ENCODE measurements at regions not wholly inside any gene's neighbourhood (a gene's known extent, or its start where the extent isn't known, plus 50 kb on each side); places are given as distances from the start of the nearest gene placed in this dataset.

DNA sequence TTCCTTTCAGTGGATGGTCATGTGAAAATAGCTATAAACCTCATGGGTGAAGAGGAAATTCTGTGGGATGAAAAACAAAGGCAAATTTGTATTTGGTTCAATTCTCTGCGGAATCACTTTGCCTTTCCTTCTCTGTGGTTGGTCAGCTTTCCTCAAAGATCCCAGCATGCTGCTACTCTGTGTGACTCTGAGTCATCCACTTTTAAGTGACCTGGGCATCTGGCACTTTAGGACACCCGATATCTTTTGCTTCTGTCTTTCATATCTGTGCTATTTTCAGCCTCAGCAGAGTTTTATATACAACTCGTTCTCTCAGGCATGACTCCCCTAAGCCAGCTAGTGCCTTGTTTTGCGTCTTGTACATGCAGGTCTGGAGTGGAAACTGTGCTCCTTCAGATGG, 217.0 kb upstream of the PIEZO2 start:
- CTCF ChIA-PET: no interaction called here
- no peak for ATAC-seq
- no TSS peak for BruUV-seq (replicated peaks)

DNA sequence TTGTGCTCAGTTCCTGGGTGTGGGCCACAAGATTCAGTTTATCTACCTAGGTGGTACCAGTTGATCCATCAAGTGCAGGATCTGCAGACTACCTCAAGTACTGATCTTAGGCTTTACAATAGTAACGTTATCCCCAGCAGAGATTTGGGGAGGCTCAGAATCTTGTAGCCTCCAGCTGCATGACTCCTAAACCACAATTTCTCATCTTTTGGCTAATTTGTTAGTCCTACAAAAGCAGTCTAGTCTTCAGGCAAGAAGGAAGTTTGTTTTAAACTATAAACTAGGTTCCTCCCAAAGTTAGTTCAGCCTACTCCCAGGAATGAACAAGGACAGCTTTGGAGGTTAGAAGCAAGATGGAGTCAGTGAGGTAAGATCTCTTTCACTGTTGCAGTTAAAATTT, 213.5 kb upstream of the PIEZO2 start:
- no peaks in the 10 kb centered on the region for H4K20me1 ChIP-seq (ENCODE audit: insufficient read depth)
- H3K4me1 ChIP-seq (ENCODE audit: control insufficient read depth in 1 of 2, insufficient read depth in 2 of 2, low read length in 2 of 2): no peaks in the 10 kb centered on the region; a peak in 1 of 4 replicates
- ChIA-PET POLR2A (no interaction called here), CTCF (no interaction called here), RAD21 (ENCODE audit: low non-redundant PET in 1 of 2, low total read pairs in 2 of 2, uncharacterized antibody in 2 of 2, unreplicated experiment in 2 of 2) (no interaction called here)
- H3K27ac ChIP-seq (ENCODE audit: low read depth, low read length): no peak overlapping the region
- intact Hi-C loops (cut with micrococcal nuclease): loop anchor here (10.0 kb wide), 1 partner anchor 62 kb away; no protein-coding TSS in a partner anchor
- H3K79me2 ChIP-seq (ENCODE audit: insufficient read depth, low read length): no peaks in the 10 kb centered on the region
- no peak overlapping the region for H3K9ac ChIP-seq (ENCODE audit: low read length)
- no peaks in the 10 kb centered on the region for H3K36me3 ChIP-seq (ENCODE audit: control insufficient read depth in 1 of 2, insufficient read depth in 2 of 2, low read length in 2 of 2)
- ATAC-seq: no peak
- no TSS peak for BruUV-seq (replicated peaks)
- H3K9me3 ChIP-seq (ENCODE audit: control insufficient read depth in 1 of 2, insufficient read depth in 1 of 2, low read depth in 1 of 2, low read length in 2 of 2): no peaks in the 10 kb centered on the region
- no peaks in the 10 kb centered on the region for H3K9me2 ChIP-seq (ENCODE audit: insufficient read depth)
- H3K27me3 ChIP-seq (ENCODE audit: insufficient read depth, low read length): no peaks in the 10 kb centered on the region
- no peak overlapping the region for H3K4me3 ChIP-seq (replicated peaks in 1 of 2; ENCODE audit: low read depth in 1 of 2, low read length in 2 of 2)
- no peak for TF ChIP-seq ZNF274 (IDR thresholded peaks at IDR 0.05; ENCODE audit: low read depth, low read length)
- TF ChIP-seq, protein P1, sequence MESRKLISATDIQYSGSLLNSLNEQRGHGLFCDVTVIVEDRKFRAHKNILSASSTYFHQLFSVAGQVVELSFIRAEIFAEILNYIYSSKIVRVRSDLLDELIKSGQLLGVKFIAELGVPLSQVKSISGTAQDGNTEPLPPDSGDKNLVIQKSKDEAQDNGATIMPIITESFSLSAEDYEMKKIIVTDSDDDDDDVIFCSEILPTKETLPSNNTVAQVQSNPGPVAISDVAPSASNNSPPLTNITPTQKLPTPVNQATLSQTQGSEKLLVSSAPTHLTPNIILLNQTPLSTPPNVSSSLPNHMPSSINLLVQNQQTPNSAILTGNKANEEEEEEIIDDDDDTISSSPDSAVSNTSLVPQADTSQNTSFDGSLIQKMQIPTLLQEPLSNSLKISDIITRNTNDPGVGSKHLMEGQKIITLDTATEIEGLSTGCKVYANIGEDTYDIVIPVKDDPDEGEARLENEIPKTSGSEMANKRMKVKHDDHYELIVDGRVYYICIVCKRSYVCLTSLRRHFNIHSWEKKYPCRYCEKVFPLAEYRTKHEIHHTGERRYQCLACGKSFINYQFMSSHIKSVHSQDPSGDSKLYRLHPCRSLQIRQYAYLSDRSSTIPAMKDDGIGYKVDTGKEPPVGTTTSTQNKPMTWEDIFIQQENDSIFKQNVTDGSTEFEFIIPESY (IDR thresholded peaks at IDR 0.05; ENCODE audit: extremely low read depth, insufficient replicate concordance, low read length): no peak
- TF ChIP-seq POLR2AphosphoS5 (IDR thresholded peaks at IDR 0.05; ENCODE audit: low read depth, low read length): no peak
- TF ChIP-seq RAD21 (IDR thresholded peaks at IDR 0.05; ENCODE audit: low read depth): no peak
- no peak for TF ChIP-seq FOSL1 (IDR thresholded peaks at IDR 0.05; ENCODE audit: low read depth)
- TF ChIP-seq EZH2phosphoT487 (IDR thresholded peaks at IDR 0.05; ENCODE audit: borderline replicate concordance): no peak
- TF ChIP-seq ZFX (IDR thresholded peaks at IDR 0.05): no peak
- no peak for TF ChIP-seq JUND (IDR thresholded peaks at IDR 0.05)
- no peak for TF ChIP-seq CEBPB (IDR thresholded peaks at IDR 0.05; ENCODE audit: low read depth)
- no peak for TF ChIP-seq TCF7L2 (IDR thresholded peaks at IDR 0.05; ENCODE audit: borderline replicate concordance, extremely low read depth, insufficient read depth, insufficient read length)
- TF ChIP-seq POLR2A (IDR thresholded peaks at IDR 0.05; ENCODE audit: borderline replicate concordance, extremely low read depth, insufficient read depth, insufficient read length): no peak
- no peak for TF ChIP-seq YY1 (IDR thresholded peaks at IDR 0.05; ENCODE audit: extremely low read depth, insufficient replicate concordance, low read depth, low read length)
- TF ChIP-seq EZH2 (IDR thresholded peaks at IDR 0.05): no peak
- TF ChIP-seq, protein P2, sequence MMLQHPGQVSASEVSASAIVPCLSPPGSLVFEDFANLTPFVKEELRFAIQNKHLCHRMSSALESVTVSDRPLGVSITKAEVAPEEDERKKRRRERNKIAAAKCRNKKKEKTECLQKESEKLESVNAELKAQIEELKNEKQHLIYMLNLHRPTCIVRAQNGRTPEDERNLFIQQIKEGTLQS (IDR thresholded peaks at IDR 0.05): no peak
- TF ChIP-seq EGR1 (IDR thresholded peaks at IDR 0.05; ENCODE audit: low read depth): no peak
- H2AFZ ChIP-seq (ENCODE audit: low read depth, low read length, poor library complexity, severe bottlenecking): no peak overlapping the region
- no peak overlapping the region for H3K4me2 ChIP-seq (ENCODE audit: low read length)
- DNase-seq (ENCODE audit: low read depth, low spot score): no peak

More for the DNA sequence above, 217.0 kb upstream of the PIEZO2 start:
- Histone ChIP-seq H3K4me2 (ENCODE audit: low read length) (no peak overlapping the region), H3K9ac (ENCODE audit: low read length) (no peak overlapping the region), H4K20me1 (ENCODE audit: insufficient read depth) (no peaks in the 10 kb centered on the region), H3K79me2 (ENCODE audit: insufficient read depth, low read length) (no peaks in the 10 kb centered on the region), H3K36me3 (ENCODE audit: control insufficient read depth in 1 of 2, insufficient read depth in 2 of 2, low read length in 2 of 2) (no peaks in the 10 kb centered on the region), H3K4me1 (ENCODE audit: control insufficient read depth in 1 of 2, insufficient read depth in 2 of 2, low read length in 2 of 2) (no peaks in the 10 kb centered on the region; a peak in 1 of 4 replicates), H3K27me3 (ENCODE audit: insufficient read depth, low read length) (peaks cover 3% of the 10 kb centered on the region; the same call in 1 of the 2 replicates), H2AFZ (ENCODE audit: low read depth, low read length, poor library complexity, severe bottlenecking) (no peak overlapping the region), H3K9me2 (ENCODE audit: insufficient read depth) (no peaks in the 10 kb centered on the region), H3K4me3 (replicated peaks in 1 of 2; ENCODE audit: low read depth in 1 of 2, low read length in 2 of 2) (no peak overlapping the region), H3K27ac (ENCODE audit: low read depth, low read length) (no peak overlapping the region), H3K9me3 (ENCODE audit: control insufficient read depth in 1 of 2, insufficient read depth in 1 of 2, low read depth in 1 of 2, low read length in 2 of 2) (no peaks in the 10 kb centered on the region)
- intact Hi-C loops (cut with micrococcal nuclease): loop anchor here (10.0 kb wide), 1 partner anchor 58 kb away; no protein-coding TSS in a partner anchor
- ChIA-PET POLR2A (no interaction called here), RAD21 (ENCODE audit: low non-redundant PET in 1 of 2, low total read pairs in 2 of 2, uncharacterized antibody in 2 of 2, unreplicated experiment in 2 of 2) (no interaction called here)
- TF ChIP-seq SP1 (IDR thresholded peaks at IDR 0.05; ENCODE audit: low read depth) (no peak), FOSL1 (IDR thresholded peaks at IDR 0.05; ENCODE audit: low read depth) (no peak), CEBPB (IDR thresholded peaks at IDR 0.05; ENCODE audit: low read depth) (no peak), POLR2A (IDR thresholded peaks at IDR 0.05; ENCODE audit: borderline replicate concordance, extremely low read depth, insufficient read depth, insufficient read length) (no peak), CBX3 (IDR thresholded peaks at IDR 0.05; ENCODE audit: low read depth) (no peak)
- no peak for DNase-seq (ENCODE audit: low read depth, low spot score)

All from HCT116 (cell line).